Fibroblast of skin of right quadriceps (primary cell): ENCODE measurements at regions not wholly inside any gene's neighbourhood (a gene's known extent, or its start where the extent isn't known, plus 50 kb on each side); places are given as distances from the start of the nearest gene placed in this dataset.
A peak's percentile ranks its signal among the peaks of the same experiment; 100 is the strongest.
"Not testable (repeated sequence)": the region's sequence is repeated elsewhere in the genome, so short reads cannot be mapped to it uniquely, and the experiment has no call there.

ENCODE experiments used
- DNase-seq: peaks from one replicate; pipeline ENCODE4 v3.0.0-alpha.2; 2013

DNA sequence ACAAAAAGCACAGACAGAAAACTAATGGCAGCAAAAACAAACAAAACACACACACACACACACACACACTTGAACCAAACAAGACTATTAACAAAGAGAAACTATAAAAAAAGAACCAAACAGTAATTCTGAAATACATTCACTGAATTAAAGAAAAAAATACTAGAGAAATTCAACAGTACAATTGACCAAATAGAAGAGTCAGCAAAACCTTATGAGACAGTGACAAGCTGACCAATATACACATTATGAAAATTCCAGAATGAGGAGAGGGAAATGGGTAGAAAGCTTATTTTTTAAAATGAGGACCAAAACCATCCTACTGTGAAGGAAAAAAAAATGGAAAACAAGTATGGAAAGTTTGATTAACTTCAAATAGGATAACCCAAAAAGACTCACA, 212.2 kb upstream of the BTBD3 start:
- no peak for DNase-seq

DNA sequence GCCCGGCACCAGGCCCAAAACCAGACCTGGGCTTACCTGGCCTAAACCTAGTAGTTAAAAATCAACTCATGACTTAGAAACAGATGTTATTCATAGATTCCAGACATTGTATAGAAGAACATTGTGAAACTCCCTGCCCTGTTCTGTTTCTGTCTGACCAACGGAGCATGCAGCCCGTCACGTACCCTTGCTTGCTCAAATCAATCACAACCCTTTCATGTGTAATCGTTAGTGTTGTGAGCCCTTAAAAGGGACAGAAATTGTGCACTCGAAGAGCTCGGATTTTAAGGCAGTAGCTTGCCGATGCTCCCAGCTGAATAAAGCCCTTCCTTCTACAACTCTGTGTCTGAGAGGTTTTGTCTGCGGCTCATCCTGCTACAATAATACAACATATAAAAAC, 209.5 kb upstream of the BTBD3 start:
- not testable (repeated sequence) for DNase-seq

DNA sequence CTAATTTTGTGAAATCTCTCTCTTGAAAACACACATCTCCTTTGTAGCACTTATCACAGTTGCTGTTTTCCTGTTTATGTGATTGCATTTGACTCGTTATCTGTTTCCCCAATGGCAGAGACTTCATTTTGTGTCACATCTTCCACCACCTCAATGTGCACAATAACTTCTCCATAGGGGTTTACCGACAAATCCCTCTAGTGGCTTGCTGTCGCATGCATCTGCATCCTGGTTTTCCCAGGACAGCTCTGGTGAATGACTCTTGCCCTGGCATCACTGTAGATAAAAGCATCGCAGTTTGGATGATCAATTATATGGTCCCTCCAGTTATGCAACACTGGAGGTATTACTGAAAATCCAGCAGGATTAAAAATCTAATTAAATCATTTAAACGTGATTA, 206.5 kb upstream of the BTBD3 start:
- no peak for DNase-seq

DNA sequence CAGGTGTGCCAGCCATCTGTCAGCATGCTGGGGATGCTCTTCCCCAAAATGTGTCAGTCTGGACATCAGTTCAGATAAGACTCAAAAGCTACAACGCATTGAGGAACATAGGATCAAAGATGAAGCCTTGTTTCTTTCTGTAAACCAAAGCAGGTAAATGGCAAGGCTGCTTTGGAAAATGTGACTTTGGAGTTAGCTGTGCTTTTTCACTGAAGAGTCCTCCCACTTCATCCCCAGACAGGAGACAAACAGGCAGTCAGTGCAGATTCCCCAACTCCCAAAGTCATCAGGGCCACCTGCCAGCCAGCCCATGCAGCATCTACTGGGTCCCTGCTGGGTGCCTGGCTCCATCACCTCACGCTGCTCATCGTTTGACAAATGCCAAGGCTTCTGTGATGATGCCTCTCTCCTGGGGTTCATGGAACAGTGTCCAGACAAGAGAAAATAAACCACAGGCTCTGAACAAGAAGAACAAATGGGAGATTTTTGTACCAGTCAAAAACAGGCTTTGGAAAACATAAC, 205.0 kb upstream of the BTBD3 start:
- no peak for DNase-seq

DNA sequence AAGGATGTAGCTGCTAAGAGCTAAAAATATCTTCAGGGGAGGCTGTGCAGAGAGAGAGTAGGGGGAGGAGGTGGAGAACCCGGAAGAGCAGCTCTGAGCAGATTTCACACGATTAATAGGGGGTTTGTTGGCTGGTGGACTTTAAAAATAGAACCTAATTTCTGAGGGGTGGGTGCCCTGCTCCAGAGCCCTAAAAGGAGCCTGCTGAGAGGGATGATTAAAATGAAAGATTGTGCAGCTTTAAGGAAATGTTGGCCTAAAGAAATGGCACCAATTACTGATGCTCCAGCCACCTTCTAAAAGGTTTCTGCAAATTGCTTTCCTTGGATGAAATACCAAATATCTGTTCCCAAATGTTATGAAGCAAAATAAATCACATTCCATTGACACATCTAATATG, 202.8 kb upstream of the BTBD3 start:
- no peak for DNase-seq

DNA sequence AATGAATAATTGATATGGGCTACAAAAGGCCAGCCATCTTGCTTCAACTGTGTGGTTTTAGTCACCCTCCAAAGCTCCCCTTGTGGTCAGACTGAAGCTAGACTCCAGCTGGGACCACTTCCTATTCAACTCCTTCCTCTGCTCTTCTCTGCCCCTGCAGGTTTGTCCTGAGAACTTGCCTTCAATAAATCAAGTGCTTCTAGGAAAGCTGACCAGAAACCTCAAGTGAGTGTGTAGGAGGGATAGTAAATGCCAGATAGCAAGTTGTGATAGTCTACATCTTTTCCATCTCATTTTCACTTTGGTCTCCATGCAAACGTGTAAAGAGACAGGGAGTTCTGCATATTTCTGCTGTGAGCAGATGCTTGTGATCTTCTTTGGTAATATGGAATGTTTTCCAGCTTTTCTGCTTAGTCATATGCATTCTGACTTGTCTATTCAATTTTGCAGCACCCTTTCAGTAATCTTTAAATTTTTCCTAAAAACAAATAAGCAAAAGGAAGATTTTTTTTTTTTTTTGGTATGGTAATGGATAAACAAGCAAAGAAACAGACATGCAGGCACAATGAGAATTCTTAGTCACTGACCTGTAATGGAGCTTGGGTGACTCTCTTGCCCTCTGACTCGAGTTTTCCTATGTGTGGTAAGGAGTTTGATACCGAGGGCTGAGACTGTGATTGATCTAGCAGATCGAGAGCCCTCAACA, 201.3 kb upstream of the BTBD3 start:
- DNase-seq = peak; percentile 95

DNA sequence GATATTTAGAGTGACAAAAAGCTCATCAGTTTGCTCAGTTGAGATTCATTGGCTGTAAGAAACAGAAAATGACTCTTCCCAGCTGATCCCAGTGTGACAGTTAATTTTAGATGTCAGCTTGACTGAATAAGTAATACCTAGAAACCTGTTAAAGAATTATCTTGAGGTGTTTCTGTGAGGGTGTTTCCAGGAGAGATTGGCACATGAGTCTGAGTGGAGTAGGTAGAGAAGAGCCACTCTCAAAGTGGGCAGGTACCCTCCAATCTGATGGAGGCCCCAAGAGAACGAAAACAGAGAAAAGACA, 200.8 kb upstream of the BTBD3 start:
- no peak for DNase-seq

DNA sequence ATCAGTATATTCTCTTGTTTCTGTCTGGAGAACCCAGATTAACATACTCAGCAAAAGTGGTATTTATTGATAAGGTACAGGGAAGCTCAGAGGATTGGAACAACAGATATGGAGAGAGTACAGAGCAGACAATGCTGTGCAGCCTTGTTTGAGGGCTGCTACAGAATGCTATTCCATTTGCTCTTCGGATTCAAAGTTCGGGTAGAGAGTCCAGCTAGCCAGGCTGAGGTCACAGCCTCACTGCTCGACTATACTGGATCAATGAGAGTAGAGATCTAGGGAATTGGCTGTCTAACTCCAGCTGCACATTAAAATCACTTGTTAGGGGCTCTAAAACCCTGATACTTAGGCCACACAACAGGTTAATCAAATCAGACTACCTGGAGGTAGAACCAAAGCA, 200.1 kb upstream of the BTBD3 start:
- DNase-seq = no peak

DNA sequence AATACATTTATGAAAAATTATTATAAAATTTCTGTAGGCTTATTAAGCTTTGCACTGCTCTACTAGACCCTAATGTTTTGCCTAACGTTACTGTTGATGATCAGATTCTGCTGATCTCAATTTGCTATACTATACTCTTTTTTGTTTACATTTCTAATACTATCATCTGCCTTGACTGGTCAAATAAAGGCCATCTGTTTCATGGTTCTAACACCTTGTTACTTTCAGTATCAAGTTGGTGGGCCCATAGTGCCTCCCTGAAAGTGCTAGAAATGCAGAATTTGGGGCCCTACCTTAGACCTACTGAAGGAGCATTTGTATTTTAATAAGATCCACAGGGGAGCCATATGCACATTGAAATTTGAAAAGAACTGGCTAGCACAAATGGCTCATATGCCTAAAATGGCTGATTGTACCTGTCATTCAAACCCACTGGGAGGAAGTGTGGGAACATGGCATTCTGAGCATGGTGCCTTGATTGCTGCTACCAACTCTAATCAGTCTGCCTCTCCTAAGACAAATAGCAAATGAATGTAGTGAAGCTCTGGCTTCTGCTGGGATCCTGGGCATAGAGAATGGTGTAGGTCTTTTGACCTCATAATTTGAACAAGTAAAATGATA, 199.1 kb upstream of the BTBD3 start:
- DNase-seq = no peak

DNA sequence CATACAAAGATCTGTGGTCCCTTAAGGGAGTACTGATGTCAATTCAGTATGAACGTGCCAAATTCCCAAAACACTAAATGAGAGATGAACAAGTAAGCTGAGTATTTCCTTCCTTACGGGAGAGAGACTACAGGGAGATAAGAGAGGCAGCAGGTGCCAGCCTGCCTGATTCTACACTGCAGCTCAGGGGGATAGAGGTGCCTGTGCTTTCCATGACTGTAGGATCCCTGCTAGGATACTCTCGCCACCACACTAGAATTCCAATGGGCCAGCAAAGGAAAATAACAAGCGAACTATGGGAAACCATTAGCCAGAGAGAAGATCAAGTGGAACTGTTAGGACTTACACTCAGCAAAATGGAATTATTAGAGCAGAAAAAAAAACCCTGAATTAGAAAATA, 198.5 kb upstream of the BTBD3 start:
- DNase-seq = no peak

DNA sequence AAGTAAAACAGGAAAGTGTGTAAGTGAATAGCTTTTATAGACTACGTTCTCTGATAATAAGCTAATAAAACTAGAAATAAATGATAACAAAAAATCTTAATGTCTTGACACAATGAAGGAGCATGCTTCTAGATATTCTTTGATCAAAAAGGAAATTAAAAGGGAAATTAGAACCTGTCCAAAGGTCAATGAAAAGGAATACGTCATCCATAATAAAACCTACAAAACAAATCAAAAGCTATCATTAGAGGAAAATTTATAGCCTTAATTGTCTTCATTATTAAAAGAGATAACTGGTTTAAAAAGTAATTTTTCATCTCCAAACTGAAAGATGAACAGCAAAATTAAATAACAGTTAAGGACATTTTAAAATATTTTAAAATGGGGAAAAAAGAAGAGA, 196.3 kb upstream of the BTBD3 start:
- no peak for DNase-seq

DNA sequence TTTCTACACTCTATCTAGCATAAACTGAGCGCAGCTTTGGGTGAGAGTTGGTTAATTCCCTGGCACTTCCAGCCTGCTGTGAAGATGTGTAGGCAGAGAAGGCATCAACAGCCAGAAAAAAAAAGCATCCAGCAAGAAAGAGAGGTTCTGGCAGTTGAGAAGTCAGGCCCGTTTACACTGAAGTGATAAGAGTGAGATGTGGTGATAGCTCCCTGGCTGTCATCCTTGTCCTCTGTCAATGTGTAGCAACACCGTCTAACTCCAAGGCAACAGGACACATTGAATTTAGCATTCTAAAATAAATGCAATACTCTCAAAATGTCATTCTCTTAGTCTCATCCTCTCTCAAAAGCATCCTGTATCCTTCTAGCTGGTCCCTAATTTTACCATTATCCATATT, 193.6 kb upstream of the BTBD3 start:
- no peak for DNase-seq

DNA sequence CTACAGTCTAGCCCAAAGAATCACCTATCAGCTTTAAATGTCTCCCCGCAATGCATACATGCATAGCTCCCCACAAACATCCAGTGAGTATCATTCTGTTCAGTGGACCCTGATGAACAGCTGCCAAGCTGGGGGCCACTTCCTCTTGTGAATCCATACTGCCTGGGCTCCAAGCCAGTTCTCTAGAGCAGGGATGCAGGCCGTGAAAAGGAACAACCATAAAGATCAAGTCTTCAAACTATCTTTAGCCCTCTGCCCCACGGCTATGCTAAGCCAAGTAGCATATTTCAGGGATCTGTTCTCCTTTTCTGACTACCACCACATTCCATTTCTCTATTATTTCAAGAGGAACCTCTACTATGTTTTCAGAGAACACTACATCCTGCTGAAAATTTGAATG, 191.7 kb upstream of the BTBD3 start:
- DNase-seq = peak; percentile 46

DNA sequence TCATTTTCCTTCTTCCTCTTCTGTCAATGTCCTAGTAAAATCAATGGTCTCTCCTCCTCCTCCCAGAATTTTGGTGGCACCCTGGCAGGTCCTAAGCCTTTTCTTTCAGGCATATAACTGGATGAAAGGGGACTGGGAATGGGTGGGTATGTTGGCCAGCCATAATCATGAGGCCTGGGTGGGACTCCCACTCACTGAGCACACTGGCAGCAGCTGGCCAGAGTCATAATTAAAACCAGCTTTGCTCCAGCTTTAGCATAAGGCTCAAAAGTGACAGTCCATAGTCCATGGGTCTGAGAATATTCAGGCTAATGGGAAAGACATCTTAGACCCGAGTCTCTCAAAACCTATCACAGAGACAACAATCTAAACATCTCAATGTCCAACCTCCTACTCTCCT, 190.0 kb upstream of the BTBD3 start:
- DNase-seq = no peak

DNA sequence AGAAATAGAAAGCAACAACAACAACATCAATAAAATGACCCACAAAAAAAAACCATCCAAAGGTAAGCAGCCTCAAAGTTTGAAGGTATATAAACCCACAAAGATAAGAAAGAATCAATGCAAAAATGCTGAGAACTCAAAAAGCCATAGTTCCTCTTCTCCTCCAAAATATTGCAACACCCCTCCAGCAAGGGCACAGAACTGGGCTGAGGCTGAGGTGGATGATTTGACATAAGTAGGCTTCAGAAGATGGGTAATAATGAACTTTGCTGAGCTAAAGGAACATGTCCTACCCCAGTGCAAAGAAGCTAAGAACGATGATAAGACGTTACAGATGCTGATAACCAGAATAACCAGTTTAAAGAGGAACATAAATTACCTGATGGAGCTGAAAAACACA, 188.8 kb upstream of the BTBD3 start:
- no peak for DNase-seq

DNA sequence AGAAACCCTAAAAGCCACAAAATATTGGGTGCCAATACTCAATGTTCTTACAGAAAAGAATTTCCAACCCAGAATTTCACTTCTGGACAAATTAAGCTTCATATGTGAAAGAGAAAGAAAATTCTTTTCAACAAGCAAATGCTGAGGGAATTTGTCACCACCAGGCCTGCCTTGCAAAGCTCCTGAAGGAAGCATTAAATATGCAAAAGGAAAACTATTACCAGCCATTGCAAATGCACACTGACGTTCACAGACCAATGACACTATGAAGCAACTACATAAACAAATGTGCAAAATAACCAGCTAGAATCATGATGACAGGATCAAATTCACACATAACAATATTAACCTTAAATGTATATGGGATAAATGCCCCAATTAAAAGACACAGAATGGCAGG, 187.9 kb upstream of the BTBD3 start:
- no peak for DNase-seq

DNA sequence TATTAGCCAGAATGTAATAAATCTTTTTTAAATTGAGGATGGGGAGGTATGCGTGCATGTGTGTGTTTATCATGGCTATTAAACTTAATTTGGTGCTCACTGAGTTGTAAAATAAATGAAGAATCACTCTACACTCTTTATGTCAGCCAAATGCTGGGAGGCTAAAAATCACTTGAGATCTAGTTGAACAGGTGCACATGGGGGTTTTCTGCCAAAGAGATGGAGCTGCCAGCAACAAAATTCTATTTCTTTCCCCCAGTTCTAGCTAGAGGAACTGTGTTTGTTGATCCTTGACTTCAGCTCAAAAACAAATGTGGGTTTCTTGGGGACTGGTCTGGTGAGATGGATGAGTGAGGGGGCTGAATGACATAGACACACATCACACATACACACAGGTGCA, 183.3 kb upstream of the BTBD3 start:
- no peak for DNase-seq

DNA sequence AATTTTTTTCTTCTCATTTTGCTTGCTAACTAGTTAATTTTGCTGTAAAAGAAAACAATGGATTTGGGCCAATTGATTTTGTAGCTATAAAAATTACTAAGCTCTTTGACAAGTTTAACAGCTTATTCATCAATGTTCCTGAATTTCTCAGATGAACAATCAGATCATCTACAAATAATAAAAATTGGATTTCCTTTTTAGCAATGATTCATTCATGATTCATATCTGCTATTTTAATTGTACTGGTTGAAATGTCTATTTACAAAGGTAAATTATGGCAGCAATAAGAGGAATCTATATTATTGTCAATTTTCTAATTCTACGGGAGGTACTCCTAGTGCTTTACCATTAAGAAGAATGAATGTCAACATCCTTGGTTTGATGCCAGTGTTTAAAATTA, 178.8 kb upstream of the BTBD3 start:
- DNase-seq = no peak

DNA sequence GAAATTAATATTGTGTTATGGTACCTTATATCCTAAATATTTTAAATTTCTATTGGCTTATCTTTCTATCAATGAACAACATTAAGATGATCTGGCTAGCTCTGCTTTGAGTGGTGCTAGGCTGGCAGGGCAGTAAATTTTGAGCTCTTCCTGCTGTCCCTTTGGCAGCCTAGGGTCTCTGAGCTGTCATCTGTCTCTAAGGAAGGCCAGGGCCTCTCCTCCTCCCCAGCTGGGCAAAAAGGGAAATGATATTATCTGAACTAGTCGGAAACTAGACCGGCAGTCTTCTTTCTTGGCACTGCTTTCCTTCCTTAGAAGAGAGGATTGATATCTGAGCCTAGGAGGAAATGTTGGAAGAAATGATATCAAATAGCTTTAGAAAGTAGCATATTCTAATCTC, 176.7 kb upstream of the BTBD3 start:
- no peak for DNase-seq

DNA sequence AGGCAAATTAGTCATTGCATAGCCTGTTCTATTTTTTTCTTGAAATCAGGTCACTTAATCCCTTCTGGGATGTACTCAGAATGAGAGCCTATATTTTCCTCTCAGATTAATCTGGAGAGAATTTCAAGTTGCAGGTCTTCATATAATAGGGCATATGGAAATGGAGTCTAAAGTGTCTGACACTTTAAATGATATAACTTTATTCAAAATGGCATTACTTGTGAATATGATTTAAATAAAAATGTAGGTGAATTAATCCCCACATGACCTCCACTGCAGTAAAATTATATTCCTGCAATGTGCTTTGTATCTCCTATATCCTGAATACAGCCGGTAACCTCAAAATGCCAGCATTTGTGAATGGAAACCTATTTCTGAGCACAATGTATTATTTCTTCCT, 172.5 kb upstream of the BTBD3 start:
- no peak for DNase-seq

DNA sequence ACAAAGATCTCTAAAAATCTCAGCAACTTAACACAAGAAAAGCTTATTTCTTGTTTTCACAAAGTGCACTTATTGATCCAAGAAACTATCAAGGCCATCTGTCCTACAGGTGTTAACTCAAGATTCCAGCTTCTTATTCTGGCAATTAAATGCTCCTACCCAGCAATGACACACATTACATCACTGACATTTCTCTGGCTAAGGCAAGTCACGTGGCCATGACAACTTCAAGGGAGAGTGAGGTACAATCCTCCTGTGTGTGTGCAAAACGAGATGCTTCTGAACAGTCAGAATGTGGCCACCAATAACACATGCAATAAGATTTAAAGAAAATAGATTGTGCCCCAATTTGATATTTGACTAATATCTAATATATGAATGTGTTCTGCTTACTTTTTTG, 169.3 kb upstream of the BTBD3 start:
- DNase-seq = no peak

DNA sequence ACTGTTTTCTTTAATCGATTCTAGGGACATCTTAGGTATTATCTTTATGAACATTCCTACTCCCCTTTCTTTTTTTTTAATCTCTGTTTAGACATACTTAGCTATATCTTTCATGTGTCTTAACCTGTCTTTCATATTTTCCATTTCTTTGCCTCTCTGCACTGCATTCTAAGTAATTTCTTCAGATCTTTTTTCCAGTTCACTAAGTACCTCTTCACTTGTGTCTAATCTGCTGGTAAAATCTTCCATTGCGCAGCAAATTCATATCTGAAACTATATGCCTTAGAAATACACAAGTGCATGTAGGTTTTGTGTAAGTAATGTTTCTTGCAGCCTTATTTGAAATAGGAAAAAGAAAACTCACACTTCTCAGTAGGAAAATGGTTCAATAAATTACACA, 165.4 kb upstream of the BTBD3 start:
- DNase-seq = no peak

DNA sequence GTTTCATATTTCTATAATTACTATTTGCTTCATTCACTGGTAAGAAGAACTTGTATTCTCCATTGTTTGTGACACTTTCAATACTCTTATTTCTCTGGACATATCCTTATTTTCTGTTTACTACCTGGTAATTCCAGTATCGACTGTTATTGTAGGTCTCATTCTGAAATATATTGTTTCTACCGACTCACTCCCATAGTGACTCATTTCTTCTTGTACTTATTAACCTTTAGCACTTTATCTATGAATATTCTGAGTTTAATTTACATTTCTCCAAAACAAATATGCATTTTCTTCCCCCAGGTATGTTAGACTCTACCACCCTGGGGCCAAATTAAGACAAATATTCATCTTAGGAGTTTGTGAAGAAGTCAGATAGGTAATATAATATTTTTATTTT, 164.5 kb upstream of the BTBD3 start:
- DNase-seq = no peak

DNA sequence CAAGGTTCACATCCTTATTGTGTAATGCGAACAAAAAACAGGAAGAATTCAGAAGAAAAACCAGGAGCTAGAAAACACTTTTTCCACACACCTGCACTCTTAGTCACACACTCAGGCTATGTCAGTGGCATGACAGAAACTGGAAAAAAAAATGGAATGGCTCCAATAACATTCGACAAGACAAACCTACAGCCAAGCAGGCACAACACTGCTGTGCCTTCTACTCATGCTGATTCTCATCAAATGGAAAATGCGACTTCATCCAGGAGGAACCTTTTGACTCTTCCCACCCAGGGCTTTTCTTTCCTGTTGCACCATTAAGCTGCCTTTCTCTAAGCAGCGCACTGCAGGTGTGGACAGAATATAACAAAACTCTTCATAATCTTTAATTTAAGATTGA, 163.2 kb upstream of the BTBD3 start:
- no peak for DNase-seq
